B cell (primary cell): ENCODE measurements at regions not wholly inside any gene's neighbourhood (a gene's known extent, or its start where the extent isn't known, plus 50 kb on each side); places are given as distances from the start of the nearest gene placed in this dataset.

ENCODE experiments used
- ATAC-seq: fragments of 200-7000 bp; cut with Tn5 transposase; one replicate; pipeline ENCODE4 v1.10.0; 2021; ENCODE audit warnings: low read depth, mild to moderate bottlenecking, moderate number of reproducible peaks, moderate library complexity
- CTCF ChIA-PET: fragments of 350-600 bp; sonication (Branson Sonifier 250); formaldehyde crosslinking; loops from one replicate; lab custom pipeline; 2021; ENCODE audit warnings: antibody characterized with exemption, inconsistent platforms; lab: Charles Lee
- POLR2A ChIA-PET: fragments of 350-600 bp; sonication (Branson Sonifier 250); formaldehyde crosslinking; loops from one replicate; lab custom pipeline; 2021; ENCODE audit warnings: antibody characterized with exemption; lab: Charles Lee
- DNase-seq: peaks from one replicate; pipeline ENCODE4 v3.0.0; 2013
- H2AFZ ChIP-seq: 2 replicates; pipeline ENCODE4 v1.6.1; 2012; ENCODE audit warnings: mild to moderate bottlenecking, low read depth, low read length; ENCODE audit not compliant: insufficient read depth, poor library complexity, severe bottlenecking
- H3K27ac ChIP-seq, 2 donors: 1 replicate in 1 of 2; 2 replicates in 1 of 2; pipeline ENCODE4 v1.5.1; 2012 to 2013; ENCODE audit warnings: low read length in 2 of 2, mild to moderate bottlenecking in 2 of 2, moderate library complexity in 1 of 2
- H3K27me3 ChIP-seq, 4 experiments: fragments of 200-600 bp in 1 of 4; sonication (generic) in 1 of 4; replicated peaks in 1 of 4; 1 replicate in 2 of 4; 2 replicates in 2 of 4; pipeline versions ENCODE4 v1.6.1 to v1.7.0; 2013 to 2016; ENCODE audit warnings: low read length in 3 of 4, mild to moderate bottlenecking in 2 of 4, mixed read lengths in 1 of 4, moderate library complexity in 1 of 4; ENCODE audit not compliant: insufficient read depth in 4 of 4, control insufficient read depth in 3 of 4; ENCODE audit errors: control extremely low read depth in 1 of 4
- H3K36me3 ChIP-seq, 2 experiments: replicated peaks in 1 of 2; 1 replicate in 1 of 2; 2 replicates in 1 of 2; pipeline versions ENCODE4 v1.6.1 to v1.7.1; 2013; ENCODE audit warnings: low read length in 1 of 2; ENCODE audit not compliant: insufficient read depth in 2 of 2, control insufficient read depth in 1 of 2; ENCODE audit errors: control extremely low read depth in 1 of 2, extremely low read depth in 1 of 2
- H3K4me1 ChIP-seq, 2 donors: fragments of 200-600 bp in 1 of 2; sonication (generic) in 1 of 2; 1 replicate in 1 of 2; 2 replicates in 1 of 2; pipeline versions ENCODE4 v1.5.1 to v1.6.1; 2013 to 2017; ENCODE audit warnings: low read length in 2 of 2; ENCODE audit not compliant: control insufficient read depth in 2 of 2, insufficient read depth in 2 of 2
- H3K4me2 ChIP-seq: replicated peaks from 2 replicates; pipeline ENCODE3; 2012; ENCODE audit warnings: mild to moderate bottlenecking, low read depth, low read length; ENCODE audit not compliant: poor library complexity, severe bottlenecking
- H3K4me3 ChIP-seq, 5 experiments: fragments of 200-600 bp in 1 of 5; sonication (generic) in 1 of 5; 1 replicate in 3 of 5; 2 replicates in 2 of 5; pipeline versions ENCODE4 v1.5.1 to v1.7.0; 2011 to 2016; ENCODE audit warnings: low read length in 4 of 5, mild to moderate bottlenecking in 4 of 5, low read depth in 2 of 5, control low read depth in 1 of 5, moderate library complexity in 1 of 5; ENCODE audit not compliant: insufficient read depth in 1 of 5; ENCODE audit errors: control extremely low read depth in 1 of 5, extremely low read depth in 1 of 5
- H3K79me2 ChIP-seq: fragments of 200-600 bp; sonication (generic); one replicate; pipeline ENCODE4 v1.6.0; 2016; ENCODE audit warnings: low read length; ENCODE audit not compliant: control insufficient read depth, insufficient read depth
- H3K9ac ChIP-seq: fragments of 200-600 bp; sonication (generic); 2 replicates; pipeline ENCODE4 v1.6.1; 2017; ENCODE audit warnings: mild to moderate bottlenecking, low read length, moderate library complexity
- H3K9me3 ChIP-seq, 3 donors: one replicate each; pipeline versions ENCODE4 v1.6.1 to v1.7.1; 2013; ENCODE audit warnings: low read length in 2 of 3; ENCODE audit not compliant: control insufficient read depth in 2 of 3, insufficient read depth in 1 of 3; ENCODE audit errors: control extremely low read depth in 1 of 3
- H4K20me1 ChIP-seq: 2 replicates; pipeline ENCODE4 v1.6.0; 2012; ENCODE audit warnings: mild to moderate bottlenecking, low read length; ENCODE audit not compliant: insufficient read depth, control insufficient read depth, poor library complexity, severe bottlenecking
- H3K27ac Mint-ChIP-seq: one replicate; pipeline ENCODE4 v1.8.0; 2021; ENCODE audit warnings: mixed read lengths
- H3K27me3 Mint-ChIP-seq: one replicate; pipeline ENCODE4 v1.8.0; 2021; ENCODE audit warnings: mixed read lengths
- H3K4me1 Mint-ChIP-seq: one replicate; pipeline ENCODE4 v1.8.0; 2021; ENCODE audit warnings: mixed read lengths
- H3K4me3 Mint-ChIP-seq: one replicate; pipeline ENCODE4 v1.8.0; 2021; ENCODE audit warnings: mixed read lengths
- H3K9me3 Mint-ChIP-seq: one replicate; pipeline ENCODE4 v1.8.0; 2022; ENCODE audit warnings: mixed read lengths; ENCODE audit not compliant: insufficient read depth
- CTCF ChIP-seq: fragments of 200-600 bp; IDR thresholded peaks from one replicate; pipeline ENCODE4 v1.8.0; 2022; ENCODE audit warnings: antibody characterized with exemption, mild to moderate bottlenecking
- EZH2 ChIP-seq: IDR thresholded peaks from 2 replicates; pipeline ENCODE4 v1.6.1; 2012; ENCODE audit warnings: borderline replicate concordance, low read depth, mild to moderate bottlenecking, moderate library complexity, low read length; ENCODE audit not compliant: insufficient read depth, poor library complexity, severe bottlenecking
- WGBS: methylation state at CpG from one replicate; pipeline ENCODE4 v1.1.5; 2013; ENCODE audit warnings: missing lambda C conversion rate; ENCODE audit not compliant: insufficient coverage; 5-methylcytosine and 5-hydroxymethylcytosine counted together
- intact Hi-C: fragments of 100-400 bp; cut with micrococcal nuclease; formaldehyde crosslinking; loops from one replicate; pipeline ENCODE4 v1.10.0; 2022

DNA sequence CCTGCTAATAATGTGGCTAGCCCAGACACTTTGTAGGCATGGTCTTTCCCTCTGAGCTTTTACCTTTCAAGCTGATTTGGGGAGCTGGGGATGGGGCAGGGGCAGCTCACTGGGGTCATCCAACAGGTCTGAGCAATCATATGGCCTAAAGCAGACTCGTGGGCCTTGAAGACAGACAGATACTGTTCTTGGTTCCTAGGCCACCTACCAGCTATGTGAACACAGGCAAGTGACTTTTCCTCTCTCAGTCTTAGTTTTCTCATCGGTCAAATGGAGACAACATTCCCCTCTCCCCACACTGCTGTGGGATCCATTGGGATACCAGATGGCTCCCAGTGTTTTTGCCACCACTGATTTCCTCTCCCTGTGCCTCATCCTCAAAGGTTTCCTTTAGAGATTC is 181.8 kb downstream of the RRAGC start:
- Histone ChIP-seq H3K9ac (no peak overlapping the region), H4K20me1 (no peaks in the 10 kb centered on the region), H3K79me2 (no peaks in the 10 kb centered on the region), H3K9me3 (no peaks in the 10 kb centered on the region), H3K27ac (no peak overlapping the region), H3K27me3 (peaks cover 0 to 2% (median 1%) of the 10 kb centered on the region in 4 experiments), H3K36me3 (no peaks in the 10 kb centered on the region), H3K4me3 (no peak overlapping the region), H3K4me2 (no peak overlapping the region), H2AFZ (no peak overlapping the region), H3K4me1 (no peaks in the 10 kb centered on the region)
- DNase-seq = no peak
- Mint-ChIP-seq H3K27ac (no peak overlapping the region), H3K4me1 (no peaks in the 10 kb centered on the region), H3K27me3 (peaks cover 25% of the 10 kb centered on the region), H3K4me3 (no peak overlapping the region), H3K9me3 (no peaks in the 10 kb centered on the region)
- no peak for ATAC-seq
- POLR2A ChIA-PET = no interaction called here
- intact Hi-C loops = no loop called here
- 67% methylated on average over 2 of the region's 2 CpGs for WGBS
- CTCF ChIA-PET = no interaction called here
- TF ChIP-seq CTCF = no peak
- TF ChIP-seq EZH2 = no peak

DNA sequence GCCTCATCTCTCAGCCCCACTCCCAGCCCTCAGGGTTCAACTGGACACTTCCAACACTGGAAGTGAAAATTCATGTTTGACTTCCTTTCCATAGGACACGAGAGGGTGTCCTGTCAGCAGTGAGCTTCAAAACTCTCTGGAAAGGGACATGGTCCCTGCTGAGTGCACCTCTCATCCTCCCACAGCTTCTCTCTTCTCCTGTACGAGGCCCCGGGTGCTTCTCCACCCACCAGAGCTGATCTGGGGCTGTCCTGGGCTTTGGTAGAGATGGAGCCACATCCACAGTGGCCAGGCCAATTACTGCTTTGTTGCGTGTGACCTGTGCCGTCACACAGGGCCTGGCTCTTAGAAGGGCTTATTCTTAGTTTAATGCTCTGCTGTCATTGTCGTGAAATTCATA is 182.3 kb downstream of the RRAGC start:
- 93% methylated on average over 5 of the region's 6 CpGs for WGBS
- Histone ChIP-seq H3K4me2 (no peak overlapping the region), H3K9me3 (no peaks in the 10 kb centered on the region), H3K36me3 (no peaks in the 10 kb centered on the region), H3K9ac (no peak overlapping the region), H3K27ac (no peak overlapping the region), H3K4me3 (no peak overlapping the region), H3K27me3 (peaks cover 0 to 2% (median 0%) of the 10 kb centered on the region in 4 experiments), H2AFZ (no peak overlapping the region), H4K20me1 (no peaks in the 10 kb centered on the region), H3K4me1 (no peaks in the 10 kb centered on the region), H3K79me2 (no peaks in the 10 kb centered on the region)
- ChIA-PET POLR2A (no interaction called here), CTCF (no interaction called here)
- peaks cover 20% of the 10 kb centered on the region for H3K27me3 Mint-ChIP-seq
- no peaks in the 10 kb centered on the region for H3K4me1 Mint-ChIP-seq
- no peak for TF ChIP-seq EZH2
- no peak for TF ChIP-seq CTCF
- H3K27ac Mint-ChIP-seq = no peak overlapping the region
- intact Hi-C loops = no loop called here
- no peak for DNase-seq
- H3K4me3 Mint-ChIP-seq = no peak overlapping the region
- H3K9me3 Mint-ChIP-seq = no peaks in the 10 kb centered on the region
- ATAC-seq = no peak
